ENCODE measurements at regions not wholly inside any gene's neighbourhood (a gene's known extent, or its start where the extent isn't known, plus 50 kb on each side); places are given as distances from the start of the nearest gene placed in this dataset.
"Not testable (repeated sequence)": the region's sequence is repeated elsewhere in the genome, so short reads cannot be mapped to it uniquely, and the experiment has no call there.

GRCh38 chr9:126173929-126174328 lies 152.7 kb upstream of the MVB12B start:
- Mint-ChIP-seq H3K27me3 (peaks cover 40% of the 10 kb centered on the region), H3K27ac (no peak overlapping the region), H3K36me3 (ENCODE audit: low read depth) (no peaks in the 10 kb centered on the region), H3K4me3 (no peak overlapping the region), H3K9me3 (peaks cover 7% of the 10 kb centered on the region), H3K4me1 (ENCODE audit: low read depth) (no peaks in the 10 kb centered on the region)
- CTCF ChIA-PET, result no interaction called here
- Histone ChIP-seq H3K36me3 (ENCODE audit: insufficient read depth, low read length) (no peaks in the 10 kb centered on the region), H3K27ac (ENCODE audit: low read depth in 1 of 2, low read length in 2 of 2) (no peak overlapping the region), H3K27me3 (ENCODE audit: control insufficient read depth in 1 of 2, insufficient read depth in 2 of 2, low read length in 2 of 2) (peaks cover 0 to 8% of the 10 kb centered on the region in 2 experiments), H3K4me1 (ENCODE audit: insufficient read depth, low read length) (no peaks in the 10 kb centered on the region), H3K9me3 (ENCODE audit: control insufficient read depth in 1 of 2, insufficient read depth in 1 of 2, low read length in 2 of 2) (peaks cover 0 to 11% of the 10 kb centered on the region in 2 experiments), H3K4me3 (ENCODE audit: low read length) (no peak overlapping the region)
- DNase-seq, result no peak
- POLR2A ChIA-PET, result no interaction called here
- no peak for TF ChIP-seq CTCF (IDR thresholded peaks at IDR 0.05)
- no peak for ATAC-seq (ENCODE audit: poor library complexity)
- intact Hi-C loops (cut with DNase I, micrococcal nuclease), result no loop called here

- Histone ChIP-seq H3K4me3 (ENCODE audit: low read length) (no peak overlapping the region), H3K36me3 (ENCODE audit: insufficient read depth, low read length) (no peaks in the 10 kb centered on the region), H3K27me3 (ENCODE audit: control insufficient read depth in 1 of 2, insufficient read depth in 2 of 2, low read length in 2 of 2) (peaks cover 23 to 46% of the 10 kb centered on the region in 2 experiments), H3K27ac (ENCODE audit: low read depth in 1 of 2, low read length in 2 of 2) (no peak overlapping the region), H3K4me1 (ENCODE audit: insufficient read depth, low read length) (no peaks in the 10 kb centered on the region), H3K9me3 (ENCODE audit: control insufficient read depth in 1 of 2, insufficient read depth in 1 of 2, low read length in 2 of 2) (peaks cover 4 to 20% of the 10 kb centered on the region in 2 experiments)
- ChIA-PET CTCF (no interaction called here), POLR2A (no interaction called here)
- intact Hi-C loops (cut with DNase I, micrococcal nuclease), result no loop called here
- Mint-ChIP-seq H3K4me1 (ENCODE audit: low read depth) (no peaks in the 10 kb centered on the region), H3K36me3 (ENCODE audit: low read depth) (no peaks in the 10 kb centered on the region), H3K27me3 (peaks cover 55% of the 10 kb centered on the region), H3K4me3 (no peak overlapping the region), H3K27ac (no peak overlapping the region), H3K9me3 (no peaks in the 10 kb centered on the region)
- DNase-seq (no peak), ATAC-seq (ENCODE audit: poor library complexity) (no peak)
- TF ChIP-seq CTCF (IDR thresholded peaks at IDR 0.05), result no peak
Observed at GRCh38 chr9:126183266-126183665, 143.4 kb upstream of the MVB12B start.

GRCh38 chr9:126190994-126191393 lies 135.6 kb upstream of the MVB12B start:
- CTCF ChIA-PET, result not testable (repeated sequence)
- POLR2A ChIA-PET, result interaction anchor here (0.6 kb wide), 1 partner anchor 576 kb away, joined by 3 read pairs; no protein-coding TSS in a partner anchor

GRCh38 chr9:126198854-126199253 lies 127.8 kb upstream of the MVB12B start:
- Mint-ChIP-seq H3K4me3 (no peak overlapping the region), H3K27me3 (peaks cover 76% of the 10 kb centered on the region), H3K4me1 (ENCODE audit: low read depth) (no peaks in the 10 kb centered on the region), H3K27ac (no peak overlapping the region), H3K36me3 (ENCODE audit: low read depth) (no peaks in the 10 kb centered on the region), H3K9me3 (no peaks in the 10 kb centered on the region)
- ChIA-PET POLR2A (no interaction called here), CTCF (no interaction called here)
- Histone ChIP-seq H3K27ac (ENCODE audit: low read depth in 1 of 2, low read length in 2 of 2) (no peak overlapping the region), H3K4me3 (ENCODE audit: low read length) (no peak overlapping the region), H3K4me1 (ENCODE audit: insufficient read depth, low read length) (no peaks in the 10 kb centered on the region), H3K9me3 (ENCODE audit: control insufficient read depth in 1 of 2, insufficient read depth in 1 of 2, low read length in 2 of 2) (peaks cover 0 to 9% of the 10 kb centered on the region in 2 experiments), H3K36me3 (ENCODE audit: insufficient read depth, low read length) (no peaks in the 10 kb centered on the region), H3K27me3 (ENCODE audit: control insufficient read depth in 1 of 2, insufficient read depth in 2 of 2, low read length in 2 of 2) (peaks cover 15 to 16% of the 10 kb centered on the region in 2 experiments)
- no peak for DNase-seq
- ATAC-seq (ENCODE audit: poor library complexity), result no peak
- TF ChIP-seq CTCF (IDR thresholded peaks at IDR 0.05), result no peak
- intact Hi-C loops (cut with DNase I, micrococcal nuclease), result no loop called here

More at GRCh38 chr9:126190994-126191393, 135.6 kb upstream of the MVB12B start:
- H3K9me3 ChIP-seq (ENCODE audit: control insufficient read depth in 1 of 2, insufficient read depth in 1 of 2, low read length in 2 of 2); H3K27ac Mint-ChIP-seq; H3K36me3 Mint-ChIP-seq (ENCODE audit: low read depth); H3K4me3 ChIP-seq (ENCODE audit: low read length); H3K9me3 Mint-ChIP-seq; DNase-seq; H3K4me3 Mint-ChIP-seq; H3K27ac ChIP-seq (ENCODE audit: low read depth in 1 of 2, low read length in 2 of 2); H3K36me3 ChIP-seq (ENCODE audit: insufficient read depth, low read length); intact Hi-C loops (cut with DNase I, micrococcal nuclease); H3K4me1 Mint-ChIP-seq (ENCODE audit: low read depth); ATAC-seq (ENCODE audit: poor library complexity); H3K4me1 ChIP-seq (ENCODE audit: insufficient read depth, low read length): not testable (repeated sequence)
- peaks cover 51% of the 10 kb centered on the region for H3K27me3 Mint-ChIP-seq
- H3K27me3 ChIP-seq (ENCODE audit: control insufficient read depth in 1 of 2, insufficient read depth in 2 of 2, low read length in 2 of 2), result peaks cover 5 to 19% of the 10 kb centered on the region in 2 experiments
